Transverse colon (tissue), 3 donors: ENCODE measurements at regions not wholly inside any gene's neighbourhood (a gene's known extent, or its start where the extent isn't known, plus 50 kb on each side); places are given as distances from the start of the nearest gene placed in this dataset.

Source experiments
- CTCF ChIP-seq, 5 experiments: fragments of 200-600 bp in 3 of 5; fragments of 450-650 bp in 2 of 5; sonication (generic) in 3 of 5; IDR thresholded peaks; 1 replicate in 2 of 5; 2 replicates in 3 of 5; pipeline ENCODE4 v1.5.1; 2016 to 2017; ENCODE audit warnings: antibody characterized with exemption in 5 of 5, inconsistent platforms in 3 of 5, mild to moderate bottlenecking in 2 of 5, moderate library complexity in 1 of 5
- EP300 ChIP-seq: sonication (generic); formaldehyde crosslinking; IDR thresholded peaks from one replicate; pipeline ENCODE4 v1.6.1; 2017; ENCODE audit warnings: antibody characterized with exemption, low read depth

- TF ChIP-seq CTCF (IDR thresholded peaks at IDR 0.05) (no peak), EP300 (no peak)
These were observed 152.1 kb upstream of the TBL1XR1 start for GRCh38 chr3:177349384-177349783.
